ENCODE measurements at regions not wholly inside any gene's neighbourhood (a gene's known extent, or its start where the extent isn't known, plus 50 kb on each side); places are given as distances from the start of the nearest gene placed in this dataset.

GRCh38 chr1:87786229-87786628 is 457.5 kb downstream of the LMO4 start:
- H3K27me3 ChIP-seq (ENCODE audit: insufficient read depth, low read length, poor library complexity, severe bottlenecking), result no peaks in the 10 kb centered on the region
- ChIA-PET CTCF (no interaction called here), POLR2A (no interaction called here)
- H3K4me1 ChIP-seq (ENCODE audit: insufficient read depth, low read length), result no peaks in the 10 kb centered on the region
- H3K4me3 ChIP-seq (ENCODE audit: low read length), result no peak overlapping the region
- Mint-ChIP-seq H3K4me1 (no peaks in the 10 kb centered on the region), H3K27me3 (peaks cover 4 to 14% of the 10 kb centered on the region in 2 donors), H3K27ac (no peak overlapping the region), H3K9me3 (no peaks in the 10 kb centered on the region), H3K36me3 (no peaks in the 10 kb centered on the region), H3K4me3 (no peak overlapping the region)
- H3K27ac ChIP-seq (ENCODE audit: low read depth, low read length), result no peak overlapping the region
- DNase-seq, result no peak
- H3K36me3 ChIP-seq (ENCODE audit: insufficient read depth, low read length), result no peaks in the 10 kb centered on the region
- H3K9me3 ChIP-seq (ENCODE audit: low read length), result no peaks in the 10 kb centered on the region

- ChIA-PET CTCF (no interaction called here), POLR2A (no interaction called here)
- Histone ChIP-seq H3K4me1 (ENCODE audit: insufficient read depth, low read length) (no peaks in the 10 kb centered on the region), H3K4me3 (ENCODE audit: low read length) (no peak overlapping the region), H3K27ac (ENCODE audit: low read depth, low read length) (peak overlapping the region; percentile 14), H3K27me3 (ENCODE audit: insufficient read depth, low read length, poor library complexity, severe bottlenecking) (no peaks in the 10 kb centered on the region), H3K9me3 (ENCODE audit: low read length) (no peaks in the 10 kb centered on the region), H3K36me3 (ENCODE audit: insufficient read depth, low read length) (no peaks in the 10 kb centered on the region)
- no peak overlapping the region for H3K4me3 Mint-ChIP-seq
- no peaks in the 10 kb centered on the region for H3K9me3 Mint-ChIP-seq
- H3K36me3 Mint-ChIP-seq, result no peaks in the 10 kb centered on the region
- DNase-seq, result no peak
- no peaks in the 10 kb centered on the region for H3K4me1 Mint-ChIP-seq
- no peak overlapping the region for H3K27ac Mint-ChIP-seq
- peaks cover 4 to 14% of the 10 kb centered on the region in 2 donors for H3K27me3 Mint-ChIP-seq
Measured at GRCh38 chr1:87786861-87787545, 458.3 kb downstream of the LMO4 start.

DNA sequence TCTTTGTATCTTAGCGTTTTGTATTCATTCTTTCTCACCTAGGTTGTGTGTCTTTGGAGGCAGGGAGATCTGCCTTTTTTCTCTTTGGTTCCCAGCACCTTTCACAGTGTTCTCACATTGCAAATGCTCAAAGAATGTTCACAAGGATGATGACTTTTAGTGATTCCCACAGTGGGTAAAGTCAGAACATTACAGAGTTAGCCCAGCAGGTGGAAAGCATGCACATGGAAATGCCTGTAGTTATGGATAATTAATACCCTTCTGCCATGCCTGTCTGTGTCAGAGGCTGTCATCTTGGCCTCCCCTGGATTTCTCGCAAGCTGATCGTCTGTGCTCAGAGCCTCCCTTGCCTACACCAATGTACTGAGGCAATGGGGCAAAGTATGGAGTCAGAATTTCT is 458.9 kb downstream of the LMO4 start:
- no peaks in the 10 kb centered on the region for H3K4me1 ChIP-seq (ENCODE audit: insufficient read depth, low read length)
- H3K36me3 Mint-ChIP-seq, result no peaks in the 10 kb centered on the region
- H3K4me3 ChIP-seq (ENCODE audit: low read length), result no peak overlapping the region
- no peak overlapping the region for H3K27ac Mint-ChIP-seq
- H3K9me3 ChIP-seq (ENCODE audit: low read length), result no peaks in the 10 kb centered on the region
- ChIA-PET POLR2A (no interaction called here), CTCF (no interaction called here)
- no peaks in the 10 kb centered on the region for H3K4me1 Mint-ChIP-seq
- H3K36me3 ChIP-seq (ENCODE audit: insufficient read depth, low read length), result no peaks in the 10 kb centered on the region
- H3K27me3 ChIP-seq (ENCODE audit: insufficient read depth, low read length, poor library complexity, severe bottlenecking), result no peaks in the 10 kb centered on the region
- peaks cover 4 to 14% of the 10 kb centered on the region in 2 donors for H3K27me3 Mint-ChIP-seq
- H3K27ac ChIP-seq (ENCODE audit: low read depth, low read length), result no peak overlapping the region
- H3K4me3 Mint-ChIP-seq, result no peak overlapping the region
- H3K9me3 Mint-ChIP-seq, result no peaks in the 10 kb centered on the region
- no peak for DNase-seq

GRCh38 chr1:87790756-87791155 is 462.1 kb downstream of the LMO4 start:
- no peaks in the 10 kb centered on the region for H3K9me3 Mint-ChIP-seq
- H3K27ac Mint-ChIP-seq, result no peak overlapping the region
- POLR2A ChIA-PET, result no interaction called here

GRCh38 chr1:87791931-87792740 is 463.5 kb downstream of the LMO4 start:
- H3K36me3 ChIP-seq (ENCODE audit: insufficient read depth, low read length), result no peaks in the 10 kb centered on the region
- ChIA-PET POLR2A (no interaction called here), CTCF (interaction anchor here (0.7 kb wide), 1 partner anchor 18 kb away, joined by 3 read pairs; no protein-coding TSS in a partner anchor)
- Mint-ChIP-seq H3K4me3 (no peak overlapping the region), H3K27ac (no peak overlapping the region), H3K36me3 (no peaks in the 10 kb centered on the region), H3K9me3 (no peaks in the 10 kb centered on the region), H3K4me1 (no peaks in the 10 kb centered on the region), H3K27me3 (peaks cover 0 to 11% of the 10 kb centered on the region in 2 donors)
- H3K9me3 ChIP-seq (ENCODE audit: low read length), result no peaks in the 10 kb centered on the region
- H3K27ac ChIP-seq (ENCODE audit: low read depth, low read length), result no peak overlapping the region
- no peaks in the 10 kb centered on the region for H3K4me1 ChIP-seq (ENCODE audit: insufficient read depth, low read length)
- H3K27me3 ChIP-seq (ENCODE audit: insufficient read depth, low read length, poor library complexity, severe bottlenecking), result no peaks in the 10 kb centered on the region
- no peak overlapping the region for H3K4me3 ChIP-seq (ENCODE audit: low read length)
- no peak for DNase-seq

More at GRCh38 chr1:87790756-87791155, 462.1 kb downstream of the LMO4 start:
- Histone ChIP-seq H3K27ac (ENCODE audit: low read depth, low read length) (no peak overlapping the region), H3K27me3 (ENCODE audit: insufficient read depth, low read length, poor library complexity, severe bottlenecking) (no peaks in the 10 kb centered on the region), H3K9me3 (ENCODE audit: low read length) (no peaks in the 10 kb centered on the region), H3K36me3 (ENCODE audit: insufficient read depth, low read length) (no peaks in the 10 kb centered on the region), H3K4me3 (ENCODE audit: low read length) (no peak overlapping the region), H3K4me1 (ENCODE audit: insufficient read depth, low read length) (no peaks in the 10 kb centered on the region)
- CTCF ChIA-PET, result no interaction called here
- H3K27me3 Mint-ChIP-seq, result peaks cover 2 to 11% of the 10 kb centered on the region in 2 donors
- no peaks in the 10 kb centered on the region for H3K4me1 Mint-ChIP-seq
- no peak for DNase-seq
- H3K36me3 Mint-ChIP-seq, result no peaks in the 10 kb centered on the region
- H3K4me3 Mint-ChIP-seq, result no peak overlapping the region

DNA sequence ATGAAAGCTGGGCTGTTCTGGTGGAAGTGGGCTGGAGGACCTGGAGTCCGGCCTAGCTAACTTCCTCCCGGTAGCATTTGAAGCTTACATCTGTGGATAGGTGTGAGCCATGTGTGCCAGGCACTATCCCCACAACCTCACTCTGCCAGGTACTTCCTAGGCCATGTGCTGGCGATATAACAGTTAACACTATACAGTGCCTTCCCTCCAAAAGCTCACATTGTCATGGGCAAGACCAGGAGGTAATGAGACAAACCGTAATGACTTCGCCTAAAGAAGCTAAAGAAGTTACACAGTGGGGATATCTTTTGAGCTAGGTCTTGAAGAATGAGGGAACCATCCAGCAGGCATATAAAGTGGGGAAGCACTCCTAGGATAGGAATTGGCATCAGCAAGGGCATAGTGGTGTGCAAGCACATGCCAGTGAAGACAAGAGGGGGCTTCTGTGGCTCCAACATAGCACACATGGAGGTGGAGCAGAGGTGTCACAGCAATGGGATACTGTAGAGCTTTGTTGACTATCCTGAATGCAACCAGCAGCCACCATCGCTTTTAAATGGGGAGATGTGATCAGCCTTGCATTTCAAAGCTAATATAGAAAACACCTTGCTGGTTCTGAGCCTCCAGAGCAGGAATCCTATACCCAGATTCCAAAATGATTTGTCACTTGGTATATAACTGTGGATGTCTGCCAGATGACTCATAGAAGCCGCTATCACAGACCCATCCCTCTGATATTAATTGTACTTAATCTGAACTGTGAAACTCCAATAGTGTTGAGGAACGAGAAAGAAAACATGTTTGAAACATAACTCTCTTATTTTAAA is 466.3 kb downstream of the LMO4 start:
- no peaks in the 10 kb centered on the region for H3K36me3 ChIP-seq (ENCODE audit: insufficient read depth, low read length)
- ChIA-PET CTCF (no interaction called here), POLR2A (no interaction called here)
- Mint-ChIP-seq H3K4me1 (no peaks in the 10 kb centered on the region), H3K27ac (no peak overlapping the region), H3K4me3 (no peak overlapping the region), H3K36me3 (no peaks in the 10 kb centered on the region), H3K27me3 (peaks cover 0 to 6% of the 10 kb centered on the region in 2 donors), H3K9me3 (no peaks in the 10 kb centered on the region)
- no peak for DNase-seq
- H3K4me1 ChIP-seq (ENCODE audit: insufficient read depth, low read length), result no peaks in the 10 kb centered on the region
- no peak overlapping the region for H3K4me3 ChIP-seq (ENCODE audit: low read length)
- H3K27ac ChIP-seq (ENCODE audit: low read depth, low read length), result no peak overlapping the region
- no peaks in the 10 kb centered on the region for H3K9me3 ChIP-seq (ENCODE audit: low read length)
- no peaks in the 10 kb centered on the region for H3K27me3 ChIP-seq (ENCODE audit: insufficient read depth, low read length, poor library complexity, severe bottlenecking)

DNA sequence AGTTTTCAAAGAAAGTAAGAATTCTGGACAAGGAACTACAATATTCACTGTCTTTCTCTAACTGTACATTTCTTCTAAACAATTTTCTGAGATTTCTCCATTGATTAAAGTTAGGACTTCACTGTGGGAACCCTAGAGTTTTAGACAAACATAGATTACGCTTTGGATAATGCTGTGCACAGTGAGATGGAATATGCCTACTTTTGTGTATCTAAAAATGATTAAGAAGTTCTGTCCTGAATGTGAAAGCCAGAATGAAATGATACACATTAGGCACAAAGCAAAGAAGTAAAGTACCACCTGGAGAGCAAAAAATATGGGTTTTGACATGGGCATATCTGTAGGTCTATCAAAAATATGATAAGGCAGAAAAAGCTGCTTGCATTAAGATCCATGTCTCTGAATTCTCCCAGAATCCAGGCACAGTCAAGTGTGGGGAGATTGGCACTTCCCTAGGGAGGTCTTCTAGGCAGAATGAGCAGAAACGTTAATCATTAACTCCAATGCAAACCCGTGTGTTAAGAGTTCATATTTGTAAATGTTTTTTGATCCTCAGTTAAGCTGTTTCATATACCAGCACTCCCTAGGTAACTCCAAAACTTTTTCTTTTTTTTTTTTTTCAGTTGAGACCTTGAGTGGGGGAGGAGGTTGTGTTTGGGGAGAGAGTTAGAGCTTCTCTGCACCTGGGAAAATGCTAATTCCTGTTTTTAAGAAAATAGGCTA is 467.1 kb downstream of the LMO4 start:
- no peak overlapping the region for H3K4me3 ChIP-seq (ENCODE audit: low read length)
- H3K9me3 Mint-ChIP-seq, result no peaks in the 10 kb centered on the region
- peaks cover 0 to 6% of the 10 kb centered on the region in 2 donors for H3K27me3 Mint-ChIP-seq
- H3K9me3 ChIP-seq (ENCODE audit: low read length), result no peaks in the 10 kb centered on the region
- H3K4me1 ChIP-seq (ENCODE audit: insufficient read depth, low read length), result no peaks in the 10 kb centered on the region
- CTCF ChIA-PET, result no interaction called here
- no peaks in the 10 kb centered on the region for H3K36me3 Mint-ChIP-seq
- H3K27ac Mint-ChIP-seq, result no peak overlapping the region
- H3K4me3 Mint-ChIP-seq, result no peak overlapping the region
- H3K27ac ChIP-seq (ENCODE audit: low read depth, low read length), result no peak overlapping the region
- DNase-seq, result no peak
- no peaks in the 10 kb centered on the region for H3K4me1 Mint-ChIP-seq
- POLR2A ChIA-PET, result no interaction called here
- H3K36me3 ChIP-seq (ENCODE audit: insufficient read depth, low read length), result no peaks in the 10 kb centered on the region
- no peaks in the 10 kb centered on the region for H3K27me3 ChIP-seq (ENCODE audit: insufficient read depth, low read length, poor library complexity, severe bottlenecking)

All from CD8-positive, alpha-beta memory T cell (primary cell).